Activated CD8-positive, alpha-beta memory T cell treated with anti-CD3 and anti-CD28 coated beads for 36 hours (primary cell): ENCODE measurements at regions not wholly inside any gene's neighbourhood (a gene's known extent, or its start where the extent isn't known, plus 50 kb on each side); places are given as distances from the start of the nearest gene placed in this dataset.
"Not testable (repeated sequence)": the region's sequence is repeated elsewhere in the genome, so short reads cannot be mapped to it uniquely, and the experiment has no call there.

Experiments
- CTCF ChIA-PET: fragments of 350-600 bp; sonication (Branson Sonifier 250); formaldehyde crosslinking; loops from one replicate; lab custom pipeline; 2021; ENCODE audit warnings: antibody characterized with exemption; lab: Charles Lee
- POLR2A ChIA-PET: fragments of 350-600 bp; sonication (Branson Sonifier 250); formaldehyde crosslinking; loops from one replicate; lab custom pipeline; 2021; ENCODE audit warnings: antibody characterized with exemption; lab: Charles Lee

GRCh38 chr9:68593760-68594159 lies 53.1 kb upstream of the TMEM252 start:
- POLR2A ChIA-PET, result not testable (repeated sequence)
- CTCF ChIA-PET, result interaction anchor here (0.7 kb wide), 2 partner anchors 11 to 369 kb away, joined by 4 to 5 read pairs; no protein-coding TSS in a partner anchor

DNA sequence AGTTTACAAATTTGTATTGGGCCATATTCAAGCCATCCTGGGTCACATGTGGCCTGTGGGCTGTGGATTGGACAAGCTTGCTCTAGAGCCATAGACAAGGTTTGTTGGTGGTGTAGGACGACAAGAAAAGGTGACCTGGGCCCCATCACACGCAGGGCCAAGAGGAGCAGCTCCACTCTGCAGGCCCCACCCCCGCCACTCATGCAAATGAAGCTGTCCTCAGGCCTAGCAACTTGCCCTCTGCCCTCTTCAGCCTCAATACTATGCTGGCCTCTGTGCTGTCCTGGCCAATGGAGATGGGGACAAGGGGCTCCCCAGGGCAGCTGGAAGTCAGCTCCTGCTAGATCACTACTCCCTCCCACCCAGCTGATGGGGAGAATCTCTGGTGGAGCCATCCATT lies 55.2 kb upstream of the TMEM252 start:
- ChIA-PET CTCF (no interaction called here), POLR2A (no interaction called here)

DNA sequence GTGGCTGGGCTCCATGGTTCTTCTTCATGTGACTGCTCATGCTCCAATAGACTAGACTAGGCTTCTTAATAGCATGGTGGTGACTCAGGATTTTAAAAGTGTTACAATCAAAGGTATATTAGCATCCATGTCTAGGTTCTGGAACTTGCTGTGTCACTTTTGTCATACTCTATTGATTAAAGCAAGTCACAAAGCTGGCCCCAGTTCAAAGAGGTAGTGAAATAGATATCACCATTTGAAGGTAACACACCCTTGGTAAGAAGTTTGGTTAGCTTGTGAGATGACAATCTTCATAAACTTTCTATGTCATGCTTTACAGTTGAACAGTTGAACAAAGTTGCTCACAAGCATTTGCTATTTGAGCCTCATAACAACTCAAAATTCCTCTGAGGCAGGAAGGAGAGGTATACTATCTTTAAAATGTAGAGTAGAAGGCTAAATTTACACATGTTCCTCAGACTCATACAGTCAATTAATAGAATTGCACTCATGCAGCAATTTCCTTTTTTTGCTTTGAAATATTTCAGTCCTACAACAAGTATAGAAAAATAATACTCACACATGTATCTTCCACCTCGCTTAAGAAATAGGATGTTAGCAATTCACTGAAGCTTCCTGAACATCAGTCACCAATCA lies 56.8 kb upstream of the TMEM252 start:
- ChIA-PET POLR2A (no interaction called here), CTCF (no interaction called here)

GRCh38 chr9:68599826-68600225 lies 59.1 kb upstream of the TMEM252 start:
- ChIA-PET CTCF (no interaction called here), POLR2A (no interaction called here)

- CTCF ChIA-PET, result no interaction called here
- POLR2A ChIA-PET, result no interaction called here
These were observed 60.4 kb upstream of the TMEM252 start for GRCh38 chr9:68601081-68601480.

- ChIA-PET CTCF (no interaction called here), POLR2A (no interaction called here)
These were observed 62.7 kb upstream of the TMEM252 start for GRCh38 chr9:68603371-68603770.

GRCh38 chr9:68608763-68609162 lies 68.1 kb upstream of the TMEM252 start:
- POLR2A ChIA-PET, result no interaction called here
- CTCF ChIA-PET, result no interaction called here

DNA sequence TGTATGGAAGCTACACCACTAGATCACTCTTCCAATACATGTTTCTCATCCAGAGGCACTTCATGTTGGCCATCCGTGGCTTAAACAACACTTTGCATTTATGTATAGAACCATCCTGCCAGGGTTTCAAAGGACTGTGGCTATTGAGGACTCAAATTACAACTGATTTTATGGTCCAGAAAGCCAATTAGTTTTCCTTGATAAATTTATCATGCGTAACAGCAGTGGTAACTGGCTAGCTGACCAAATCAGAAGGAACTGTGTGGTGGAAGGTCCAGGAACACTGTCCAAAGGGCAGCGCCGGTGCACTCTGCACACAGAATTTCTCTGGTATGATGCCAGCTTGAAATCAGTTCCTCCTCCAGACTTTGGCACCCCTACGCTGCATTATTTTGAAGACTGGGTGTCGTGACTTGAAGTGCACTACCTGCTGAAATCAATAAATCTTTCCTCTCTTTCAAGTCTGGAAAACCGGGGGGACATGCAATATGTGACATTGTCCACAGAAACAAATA lies 69.3 kb upstream of the TMEM252 start:
- CTCF ChIA-PET, result no interaction called here

DNA sequence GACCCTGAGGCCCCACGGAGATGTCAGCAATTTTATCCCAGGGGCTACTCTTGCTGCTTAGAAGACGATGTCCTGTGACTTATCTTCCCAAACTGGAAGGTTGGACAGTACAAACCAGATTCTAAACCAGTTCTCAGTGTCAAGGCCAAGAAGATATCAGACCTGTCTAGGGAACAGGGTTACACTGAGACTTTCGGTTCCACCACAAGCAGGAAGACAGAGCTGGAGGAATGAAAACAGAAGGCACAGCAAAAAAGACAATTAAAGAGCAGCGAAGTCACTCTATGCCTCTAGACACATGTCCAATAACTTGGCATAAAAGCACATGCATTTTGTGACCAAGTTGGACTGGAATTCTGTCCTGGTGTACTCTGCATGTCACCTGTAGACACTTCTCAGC lies 73.4 kb upstream of the TMEM252 start:
- ChIA-PET CTCF (no interaction called here), POLR2A (no interaction called here)

More for the DNA sequence above, 69.3 kb upstream of the TMEM252 start:
- POLR2A ChIA-PET, result no interaction called here

- POLR2A ChIA-PET, result not testable (repeated sequence)
These were observed 76.3 kb upstream of the TMEM252 start for GRCh38 chr9:68617011-68617410.

DNA sequence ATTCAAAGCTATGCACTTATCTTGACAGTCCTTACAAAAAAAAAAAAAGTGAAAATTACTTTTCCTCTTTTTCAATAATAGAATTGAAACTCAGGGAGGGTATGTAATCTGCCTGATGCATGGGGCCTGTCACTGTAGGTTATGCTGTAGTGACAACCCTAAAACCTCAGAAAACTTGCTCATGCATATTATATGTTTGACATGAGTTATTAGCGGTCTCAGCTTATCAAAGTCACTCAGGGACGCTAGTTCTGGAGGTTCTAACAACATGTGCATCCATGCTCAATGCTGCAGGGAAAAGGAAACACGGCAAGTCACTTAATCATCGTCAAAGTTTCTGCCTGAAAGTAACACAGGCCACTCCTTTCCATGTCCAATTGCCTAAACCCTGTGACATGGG lies 78.4 kb upstream of the TMEM252 start:
- POLR2A ChIA-PET, result no interaction called here
- CTCF ChIA-PET, result no interaction called here

More at GRCh38 chr9:68617011-68617410, 76.3 kb upstream of the TMEM252 start:
- CTCF ChIA-PET, result not testable (repeated sequence)

DNA sequence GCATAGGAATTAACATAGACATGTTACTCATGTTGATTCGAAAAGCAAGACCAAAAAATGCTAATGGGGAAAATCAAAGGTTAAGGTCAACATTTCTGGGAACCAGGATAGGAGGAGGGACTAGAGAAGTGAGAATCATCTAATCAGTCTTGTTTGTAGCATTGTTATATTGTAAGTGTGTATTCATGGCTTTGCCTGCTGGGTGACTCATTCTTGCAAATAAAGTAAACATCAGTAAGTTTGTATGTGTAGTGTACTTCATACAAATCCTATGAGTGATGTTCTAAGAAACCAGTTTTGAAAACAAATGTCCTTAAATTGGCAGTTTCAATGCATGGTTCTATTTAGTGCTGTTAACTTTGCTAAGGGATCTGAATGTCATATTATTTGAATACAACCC lies 79.0 kb upstream of the TMEM252 start:
- POLR2A ChIA-PET, result no interaction called here
- CTCF ChIA-PET, result no interaction called here

- POLR2A ChIA-PET, result no interaction called here
- CTCF ChIA-PET, result interaction anchor here (0.7 kb wide), 1 partner anchor 1998 kb away, joined by 3 read pairs; no protein-coding TSS in a partner anchor
These were observed 79.5 kb upstream of the PIP5K1B start for GRCh38 chr9:68625559-68625958.

GRCh38 chr9:68626526-68626925 lies 78.5 kb upstream of the PIP5K1B start:
- CTCF ChIA-PET, result no interaction called here
- POLR2A ChIA-PET, result no interaction called here

DNA sequence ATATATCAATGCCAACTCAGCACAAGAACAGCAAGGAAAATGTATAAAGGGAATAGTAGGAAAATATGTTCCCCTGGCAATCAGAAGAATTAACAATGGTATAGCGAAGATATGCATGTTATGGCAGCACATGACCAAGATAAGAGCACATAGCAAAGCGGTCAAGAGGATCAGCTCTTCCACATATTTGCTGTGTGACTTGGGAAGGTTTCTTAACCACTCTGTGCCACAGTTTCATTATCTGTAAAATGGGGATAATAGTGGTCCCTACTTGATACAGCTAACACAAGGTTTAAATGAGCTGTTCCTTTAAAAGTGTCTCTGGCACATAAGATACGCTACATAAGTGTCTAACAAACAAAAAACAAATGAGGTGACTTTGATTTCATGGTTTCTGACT lies 77.9 kb upstream of the PIP5K1B start:
- ChIA-PET CTCF (no interaction called here), POLR2A (no interaction called here)

- CTCF ChIA-PET, result no interaction called here
These were observed 77.4 kb upstream of the PIP5K1B start for GRCh38 chr9:68627594-68627993.

GRCh38 chr9:68629042-68629441 lies 76.0 kb upstream of the PIP5K1B start:
- ChIA-PET POLR2A (no interaction called here), CTCF (no interaction called here)

More at GRCh38 chr9:68627594-68627993, 77.4 kb upstream of the PIP5K1B start:
- POLR2A ChIA-PET, result no interaction called here

GRCh38 chr9:68631811-68632210 lies 73.2 kb upstream of the PIP5K1B start:
- ChIA-PET CTCF (interaction anchor here (1.4 kb wide), 1 partner anchor 48 kb away, joined by 3 read pairs; no protein-coding TSS in a partner anchor), POLR2A (no interaction called here)

DNA sequence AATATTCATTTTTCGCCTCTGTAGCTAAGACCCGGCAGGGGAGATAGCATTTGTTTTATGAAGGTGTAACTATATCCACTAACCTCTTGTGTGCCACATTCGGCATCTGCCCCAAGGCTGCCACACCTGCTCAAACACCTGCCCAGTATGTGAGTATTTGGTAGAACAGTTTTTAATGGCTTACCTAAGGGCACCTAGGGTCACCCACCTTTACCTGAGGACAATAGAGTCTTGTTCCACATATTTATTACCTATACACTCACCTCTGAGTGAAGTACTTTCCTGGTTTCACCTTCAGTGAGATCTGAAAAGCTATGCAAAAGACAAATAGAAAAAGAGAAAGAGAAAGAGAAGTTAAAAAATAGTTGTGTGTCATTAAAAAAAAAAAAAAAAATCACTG lies 68.0 kb upstream of the PIP5K1B start:
- CTCF ChIA-PET, result no interaction called here
- POLR2A ChIA-PET, result no interaction called here

- CTCF ChIA-PET, POLR2A ChIA-PET: not testable (repeated sequence)
These were observed 65.8 kb upstream of the PIP5K1B start for GRCh38 chr9:68639261-68639660.

DNA sequence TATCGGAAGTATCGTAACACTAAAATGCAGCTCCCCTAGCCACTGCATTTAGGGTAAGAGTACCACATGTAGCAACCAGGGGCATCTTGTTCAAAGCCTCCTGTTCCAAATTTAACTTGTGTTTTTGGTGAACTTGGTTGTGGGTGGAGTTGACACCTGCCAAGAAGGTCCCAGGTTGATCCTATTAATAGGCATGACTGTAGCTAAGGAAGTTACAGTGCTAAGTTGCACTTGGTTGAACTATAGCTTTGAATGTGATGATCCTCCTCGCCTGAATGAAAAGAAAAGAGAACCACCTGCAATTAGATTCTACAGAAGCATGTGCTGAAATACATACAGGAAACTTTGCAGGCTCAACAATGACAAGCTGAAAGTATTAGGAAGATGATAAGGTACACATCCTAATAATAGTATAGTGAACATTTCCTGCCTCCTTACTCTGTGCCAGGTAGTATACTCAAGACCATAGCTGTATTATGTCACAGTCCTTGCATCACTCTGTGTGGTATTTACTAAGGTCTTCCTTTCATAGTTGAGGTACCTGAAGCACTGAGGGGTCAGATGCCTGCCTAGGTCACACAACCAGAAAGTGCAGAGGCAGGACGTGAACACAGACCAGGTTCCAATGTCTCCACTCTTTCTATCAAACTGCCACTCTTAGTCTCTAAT lies 64.5 kb upstream of the PIP5K1B start:
- CTCF ChIA-PET, result interaction anchor here (0.7 kb wide), 1 partner anchor 140 kb away, joined by 3 read pairs; no protein-coding TSS in a partner anchor
- POLR2A ChIA-PET, result no interaction called here
